Breast epithelium (tissue), 4 donors: ENCODE measurements at regions not wholly inside any gene's neighbourhood (a gene's known extent, or its start where the extent isn't known, plus 50 kb on each side); places are given as distances from the start of the nearest gene placed in this dataset.

Source experiments
- DNase-seq, 2 donors: peaks; one replicate each; pipeline ENCODE4 v3.0.0-alpha.2; 2019; ENCODE audit warnings: low spot score in 2 of 2
- H3K27ac ChIP-seq, 2 donors: fragments of 200-600 bp; sonication (generic) in 1 of 2; one replicate each; pipeline ENCODE4 v1.5.1; 2016 to 2019; ENCODE audit warnings: mild to moderate bottlenecking in 1 of 2
- H3K27me3 ChIP-seq, 2 donors: fragments of 200-600 bp; sonication (generic) in 1 of 2; one replicate each; pipeline versions ENCODE4 v1.5.1 to v1.6.0; 2017 to 2019; ENCODE audit warnings: control low read depth in 1 of 2, mild to moderate bottlenecking in 1 of 2
- H3K36me3 ChIP-seq: fragments of 200-600 bp; one replicate; pipeline ENCODE4 v1.5.1; 2019
- H3K4me1 ChIP-seq, 2 donors: fragments of 200-600 bp; sonication (generic); one replicate each; pipeline ENCODE4 v1.5.1; 2016 to 2019; ENCODE audit warnings: control low read depth in 1 of 2
- H3K4me3 ChIP-seq, 3 donors: fragments of 200-600 bp; sonication (generic); 1 replicate in 2 of 3; 2 replicates in 1 of 3; pipeline ENCODE4 v1.5.1; 2016 to 2019; ENCODE audit warnings: mild to moderate bottlenecking in 3 of 3, moderate library complexity in 2 of 3
- H3K9me3 ChIP-seq, 2 donors: fragments of 200-600 bp; sonication (generic) in 1 of 2; one replicate each; pipeline ENCODE4 v1.5.1; 2016 to 2019; ENCODE audit warnings: control low read depth in 1 of 2
- CTCF ChIP-seq, 3 donors: fragments of 450-650 bp; IDR thresholded peaks; one replicate each; pipeline ENCODE4 v1.5.1; 2016 to 2017; ENCODE audit warnings: antibody characterized with exemption in 3 of 3, mild to moderate bottlenecking in 3 of 3, moderate library complexity in 3 of 3
- POLR2A ChIP-seq: fragments of 450-650 bp; IDR thresholded peaks from one replicate; pipeline ENCODE4 v1.6.1; 2016; ENCODE audit warnings: antibody characterized with exemption, mild to moderate bottlenecking, moderate library complexity
- POLR2AphosphoS5 ChIP-seq, 3 donors: sonication (generic); formaldehyde crosslinking; IDR thresholded peaks; one replicate each; pipeline ENCODE4 v1.6.1; 2017; ENCODE audit warnings: antibody characterized with exemption in 3 of 3
- intact Hi-C: fragments of 100-400 bp; cut with DNase I; formaldehyde crosslinking; loops from one replicate; pipeline ENCODE4 v1.15.1; 2023; ENCODE audit warnings: low total_unique reads

- Histone ChIP-seq H3K27me3 (no peaks in the 10 kb centered on the region), H3K9me3 (no peaks in the 10 kb centered on the region), H3K4me1 (peaks cover 3 to 7% of the 10 kb centered on the region in 2 donors), H3K36me3 (no peaks in the 10 kb centered on the region), H3K27ac (no peak overlapping the region), H3K4me3 (no peak overlapping the region)
- DNase-seq = no peak
- intact Hi-C loops = no loop called here
- TF ChIP-seq CTCF (IDR thresholded peaks at IDR 0.05) (no peak), POLR2A (no peak)
Measured at GRCh38 chr3:107211608-107212007, 165.6 kb upstream of the CCDC54 start.

GRCh38 chr3:107212618-107213017 is 164.6 kb upstream of the CCDC54 start:
- TF ChIP-seq POLR2AphosphoS5 (IDR thresholded peaks at IDR 0.05) (no peak), POLR2A (no peak)
- H3K36me3 ChIP-seq = no peaks in the 10 kb centered on the region
- no peaks in the 10 kb centered on the region for H3K9me3 ChIP-seq
- intact Hi-C loops = no loop called here
- DNase-seq = no peak
- no peaks in the 10 kb centered on the region for H3K27me3 ChIP-seq
- H3K4me1 ChIP-seq = peaks cover 2 to 7% of the 10 kb centered on the region in 2 donors
- no peak overlapping the region for H3K27ac ChIP-seq
- no peak overlapping the region for H3K4me3 ChIP-seq

GRCh38 chr3:107213044-107213669 is 164.1 kb upstream of the CCDC54 start:
- TF ChIP-seq CTCF (IDR thresholded peaks at IDR 0.05) (no peak), POLR2A (no peak), POLR2AphosphoS5 (IDR thresholded peaks at IDR 0.05) (no peak)
- Histone ChIP-seq H3K4me1 (peaks cover 0 to 7% of the 10 kb centered on the region in 2 donors), H3K27ac (no peak overlapping the region), H3K36me3 (no peaks in the 10 kb centered on the region), H3K9me3 (no peaks in the 10 kb centered on the region), H3K27me3 (no peaks in the 10 kb centered on the region), H3K4me3 (no peak overlapping the region)
- intact Hi-C loops = no loop called here
- no peak for DNase-seq

- no peaks in the 10 kb centered on the region for H3K36me3 ChIP-seq
- intact Hi-C loops = no loop called here
- H3K4me1 ChIP-seq = no peaks in the 10 kb centered on the region
- no peaks in the 10 kb centered on the region for H3K27me3 ChIP-seq
- no peak overlapping the region for H3K27ac ChIP-seq
- no peaks in the 10 kb centered on the region for H3K9me3 ChIP-seq
- no peak overlapping the region for H3K4me3 ChIP-seq
- TF ChIP-seq POLR2AphosphoS5 (IDR thresholded peaks at IDR 0.05) (no peak), POLR2A (no peak), CTCF (IDR thresholded peaks at IDR 0.05) (no peak)
- no peak for DNase-seq
Measured at GRCh38 chr3:107216229-107216628, 161.0 kb upstream of the CCDC54 start.

- intact Hi-C loops = no loop called here
- no peak for DNase-seq
- Histone ChIP-seq H3K4me3 (no peak overlapping the region), H3K36me3 (no peaks in the 10 kb centered on the region), H3K4me1 (no peaks in the 10 kb centered on the region), H3K9me3 (no peaks in the 10 kb centered on the region), H3K27me3 (no peaks in the 10 kb centered on the region), H3K27ac (no peak overlapping the region)
- TF ChIP-seq POLR2AphosphoS5 (IDR thresholded peaks at IDR 0.05) (no peak), CTCF (IDR thresholded peaks at IDR 0.05) (no peak), POLR2A (no peak)
Measured at GRCh38 chr3:107216711-107217110, 160.5 kb upstream of the CCDC54 start.

GRCh38 chr3:107217172-107217571 is 160.1 kb upstream of the CCDC54 start:
- Histone ChIP-seq H3K36me3 (no peaks in the 10 kb centered on the region), H3K4me3 (no peak overlapping the region), H3K9me3 (no peaks in the 10 kb centered on the region), H3K27ac (no peak overlapping the region), H3K4me1 (no peaks in the 10 kb centered on the region), H3K27me3 (no peaks in the 10 kb centered on the region)
- TF ChIP-seq CTCF (IDR thresholded peaks at IDR 0.05) (no peak), POLR2AphosphoS5 (IDR thresholded peaks at IDR 0.05) (no peak), POLR2A (no peak)
- DNase-seq = no peak
- intact Hi-C loops = no loop called here
